ENCODE measurements at regions not wholly inside any gene's neighbourhood (a gene's known extent, or its start where the extent isn't known, plus 50 kb on each side); places are given as distances from the start of the nearest gene placed in this dataset.
"Not testable (repeated sequence)": the region's sequence is repeated elsewhere in the genome, so short reads cannot be mapped to it uniquely, and the experiment has no call there.

DNA sequence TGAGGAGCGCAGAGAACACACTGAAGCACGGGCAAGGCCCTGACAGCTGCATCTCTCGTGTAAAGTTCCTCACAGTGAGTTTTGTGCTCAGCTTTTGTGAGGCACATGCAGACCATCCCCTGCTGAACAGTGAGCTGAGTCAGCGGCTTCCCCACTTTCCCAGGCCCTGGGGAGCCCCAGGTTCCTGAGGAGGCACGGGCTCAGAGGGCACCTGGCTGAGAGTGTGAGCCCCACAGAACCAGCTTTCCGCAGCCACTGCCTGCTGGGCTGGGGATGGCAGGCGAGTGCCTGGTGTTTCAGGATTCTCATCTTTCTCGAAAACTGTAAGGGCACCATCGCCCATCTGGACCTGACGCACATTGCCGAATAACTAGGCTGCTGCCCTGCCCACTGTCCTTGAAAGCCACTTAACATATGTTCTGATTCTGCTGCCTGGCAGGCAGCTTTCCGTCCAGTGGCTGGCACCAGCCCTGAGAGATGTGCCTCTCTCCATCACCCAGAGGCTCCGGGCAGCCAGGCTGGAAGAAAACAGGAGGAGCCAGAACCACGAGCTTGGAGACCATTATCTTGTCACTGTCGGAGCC lies 266.7 kb upstream of the FOXF1 start:
- no peak for DNase-seq

- no peak for DNase-seq
These were observed 266.2 kb upstream of the FOXF1 start for GRCh38 chr16:86244158-86244557.

- DNase-seq = no peak
These were observed 265.4 kb upstream of the FOXF1 start for GRCh38 chr16:86244936-86245335.

- no peak for DNase-seq
These were observed 265.0 kb upstream of the FOXF1 start for GRCh38 chr16:86245351-86245750.

GRCh38 chr16:86245895-86246294 lies 264.4 kb upstream of the FOXF1 start:
- DNase-seq = no peak

GRCh38 chr16:86248310-86248905 lies 261.9 kb upstream of the FOXF1 start:
- DNase-seq = no peak

GRCh38 chr16:86249631-86250030 lies 260.7 kb upstream of the FOXF1 start:
- no peak for DNase-seq

GRCh38 chr16:86251682-86252081 lies 258.6 kb upstream of the FOXF1 start:
- no peak for DNase-seq

DNA sequence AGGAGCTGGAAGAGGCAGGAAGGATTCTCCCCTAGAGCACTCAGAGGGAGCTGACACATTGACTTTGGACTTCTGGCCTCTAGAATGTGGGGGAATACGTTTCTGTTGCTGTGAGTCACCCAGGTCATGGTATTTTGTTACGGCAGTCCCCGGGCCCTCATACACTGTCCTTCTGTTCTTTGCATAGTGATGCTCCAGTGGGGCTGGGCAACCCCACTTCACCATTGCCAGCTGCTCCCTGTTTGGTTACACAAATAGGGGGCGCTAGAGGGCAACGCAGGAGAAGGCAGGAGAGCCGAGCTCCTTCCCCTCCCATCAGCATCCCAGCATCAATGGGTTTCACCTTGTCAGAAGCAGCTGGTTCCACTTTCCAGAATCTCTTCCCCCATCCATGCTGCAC lies 257.7 kb upstream of the FOXF1 start:
- DNase-seq = peak; percentile 59

DNA sequence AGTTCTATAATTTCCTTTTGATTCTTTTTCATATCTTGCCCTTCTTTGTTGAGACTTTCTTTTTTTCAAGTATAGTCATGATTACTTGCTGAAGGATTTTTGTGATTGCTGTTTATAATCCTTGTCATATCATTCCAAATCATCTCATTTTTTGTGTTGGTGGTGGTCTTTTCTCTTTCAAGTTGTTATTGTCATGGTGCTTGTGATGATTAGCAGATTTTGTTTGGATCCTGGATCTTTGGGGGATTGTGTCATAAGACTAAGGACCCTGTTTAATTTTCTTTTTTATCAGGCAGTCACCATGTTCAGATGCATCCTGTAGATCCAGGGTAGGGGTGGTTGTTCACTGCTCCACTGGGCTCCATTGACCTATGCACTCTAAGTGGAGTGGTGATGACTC lies 254.4 kb upstream of the FOXF1 start:
- DNase-seq = no peak

DNA sequence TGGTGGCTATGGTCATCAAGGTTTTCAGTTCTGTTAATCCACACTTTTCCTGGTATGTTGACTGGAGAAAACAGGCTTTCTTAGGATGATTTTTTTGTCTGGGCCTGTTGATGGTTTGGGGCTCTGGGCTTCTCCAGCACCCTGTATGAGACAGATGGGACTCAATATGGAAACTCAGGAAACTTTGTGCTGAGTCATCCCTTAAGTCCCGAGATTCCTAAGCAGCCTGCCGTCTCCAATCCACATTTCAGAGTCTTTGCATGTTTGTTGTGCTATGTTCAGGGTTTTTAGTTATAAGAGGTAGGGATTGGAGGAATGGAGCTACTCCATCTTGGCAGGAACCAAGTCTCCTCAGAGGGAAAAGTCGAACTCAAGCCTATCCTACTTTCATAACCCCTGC lies 253.3 kb upstream of the FOXF1 start:
- DNase-seq = no peak

GRCh38 chr16:86257546-86257945 lies 252.8 kb upstream of the FOXF1 start:
- no peak for DNase-seq

DNA sequence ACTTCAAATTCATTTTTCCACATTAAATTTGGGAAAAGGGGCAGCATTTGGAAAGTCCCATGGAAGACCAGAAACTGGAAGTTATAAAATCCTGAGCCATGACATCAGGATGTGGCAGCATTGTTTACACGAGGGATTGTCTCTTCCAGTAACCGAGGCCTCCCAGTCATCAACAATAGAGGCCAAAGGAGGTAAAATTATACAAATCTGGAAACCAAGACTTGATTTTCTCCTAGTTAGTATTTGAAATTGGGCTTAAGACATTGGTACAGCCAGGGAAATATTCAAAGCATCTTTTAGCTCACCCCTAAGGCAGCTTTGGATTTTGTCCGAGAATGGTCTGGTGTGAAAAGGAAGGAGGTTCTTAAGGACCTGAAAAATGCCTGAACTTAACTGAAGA lies 251.6 kb upstream of the FOXF1 start:
- no peak for DNase-seq

GRCh38 chr16:86259499-86259898 lies 250.8 kb upstream of the FOXF1 start:
- no peak for DNase-seq

GRCh38 chr16:86261379-86261778 lies 248.9 kb upstream of the FOXF1 start:
- DNase-seq = no peak

GRCh38 chr16:86267657-86268056 lies 242.7 kb upstream of the FOXF1 start:
- not testable (repeated sequence) for DNase-seq

- DNase-seq = no peak
These were observed 239.6 kb upstream of the FOXF1 start for GRCh38 chr16:86270696-86271095.

DNA sequence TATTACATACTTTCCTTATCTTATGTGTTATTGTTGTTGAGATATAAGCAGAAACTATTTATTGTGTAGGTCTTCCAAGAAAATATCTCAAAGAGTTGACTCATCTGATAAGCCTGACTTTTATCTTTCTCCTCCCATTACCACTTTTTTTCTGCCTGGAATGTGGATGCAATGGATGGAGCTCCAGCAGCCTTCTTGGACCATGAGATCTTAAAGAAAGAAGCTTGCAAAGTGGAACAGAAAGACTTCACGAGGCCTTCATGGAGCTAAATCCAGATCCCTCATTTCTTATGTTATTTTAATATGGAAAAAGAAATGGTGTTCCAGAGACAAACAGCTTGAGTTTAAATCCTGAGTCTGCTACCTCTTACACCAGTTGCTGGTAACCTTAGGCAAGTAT lies 237.6 kb upstream of the FOXF1 start:
- DNase-seq = no peak

DNA sequence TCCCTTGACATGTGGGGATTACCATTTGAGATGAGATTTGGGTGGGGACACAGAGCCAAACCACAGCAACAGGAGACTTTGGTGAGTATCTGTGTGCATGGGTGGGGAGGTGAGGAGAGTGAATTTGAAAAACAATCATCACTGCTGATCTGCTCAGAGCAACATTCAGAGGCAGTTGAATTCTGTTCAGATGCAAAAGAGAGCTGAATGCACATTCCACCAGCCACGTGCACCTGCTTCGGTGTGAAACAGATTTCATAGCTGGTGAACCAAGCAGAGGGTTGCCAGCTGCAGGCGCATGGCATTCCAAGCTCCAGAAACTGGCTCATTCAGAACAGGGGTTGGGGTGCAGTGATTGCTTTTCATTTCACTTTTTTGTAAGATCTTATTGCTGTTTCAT lies 233.1 kb upstream of the FOXF1 start:
- peak; percentile 26 for DNase-seq

DNA sequence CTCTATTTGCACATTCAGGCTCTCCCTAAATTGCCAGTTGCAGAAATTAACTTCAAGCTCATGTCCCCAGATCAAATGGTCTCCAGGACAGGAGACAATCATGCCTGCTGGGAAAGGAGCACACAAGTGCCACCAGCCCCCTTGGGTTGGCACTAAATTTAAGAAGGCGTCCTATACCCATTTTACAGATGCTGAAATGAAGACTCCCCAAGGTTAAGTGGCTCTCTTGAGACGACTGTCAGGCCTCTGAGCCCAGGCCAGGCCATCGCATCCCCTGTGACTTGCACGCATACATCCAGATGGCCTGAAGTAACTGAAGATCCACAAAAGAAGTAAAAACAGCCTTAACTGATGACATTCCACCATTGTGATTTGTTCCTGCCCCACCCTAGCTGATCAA lies 232.5 kb upstream of the FOXF1 start:
- not testable (repeated sequence) for DNase-seq

- DNase-seq = no peak
These were observed 228.9 kb upstream of the FOXF1 start for GRCh38 chr16:86281421-86281820.

- no peak for DNase-seq
These were observed 226.4 kb upstream of the FOXF1 start for GRCh38 chr16:86283944-86284343.

DNA sequence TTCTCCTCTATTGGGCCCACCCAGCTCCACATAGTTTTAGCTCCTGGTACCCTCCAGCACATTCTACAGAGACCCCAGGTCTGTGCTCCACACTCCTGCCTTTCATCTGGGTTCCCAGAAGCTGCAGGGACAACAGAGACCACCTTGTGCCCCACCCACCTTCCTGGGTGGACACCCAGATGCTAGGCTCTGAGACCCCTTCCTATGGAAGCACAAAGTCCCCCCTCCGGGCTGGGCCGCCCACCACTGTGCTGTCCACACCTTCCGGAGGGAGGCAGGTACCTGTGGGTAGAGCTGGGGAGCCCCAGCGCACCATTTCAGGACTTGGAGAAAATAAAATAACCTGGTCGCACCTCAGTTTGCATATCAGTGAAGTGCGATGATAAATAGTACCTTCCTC lies 224.9 kb upstream of the FOXF1 start:
- no peak for DNase-seq

DNA sequence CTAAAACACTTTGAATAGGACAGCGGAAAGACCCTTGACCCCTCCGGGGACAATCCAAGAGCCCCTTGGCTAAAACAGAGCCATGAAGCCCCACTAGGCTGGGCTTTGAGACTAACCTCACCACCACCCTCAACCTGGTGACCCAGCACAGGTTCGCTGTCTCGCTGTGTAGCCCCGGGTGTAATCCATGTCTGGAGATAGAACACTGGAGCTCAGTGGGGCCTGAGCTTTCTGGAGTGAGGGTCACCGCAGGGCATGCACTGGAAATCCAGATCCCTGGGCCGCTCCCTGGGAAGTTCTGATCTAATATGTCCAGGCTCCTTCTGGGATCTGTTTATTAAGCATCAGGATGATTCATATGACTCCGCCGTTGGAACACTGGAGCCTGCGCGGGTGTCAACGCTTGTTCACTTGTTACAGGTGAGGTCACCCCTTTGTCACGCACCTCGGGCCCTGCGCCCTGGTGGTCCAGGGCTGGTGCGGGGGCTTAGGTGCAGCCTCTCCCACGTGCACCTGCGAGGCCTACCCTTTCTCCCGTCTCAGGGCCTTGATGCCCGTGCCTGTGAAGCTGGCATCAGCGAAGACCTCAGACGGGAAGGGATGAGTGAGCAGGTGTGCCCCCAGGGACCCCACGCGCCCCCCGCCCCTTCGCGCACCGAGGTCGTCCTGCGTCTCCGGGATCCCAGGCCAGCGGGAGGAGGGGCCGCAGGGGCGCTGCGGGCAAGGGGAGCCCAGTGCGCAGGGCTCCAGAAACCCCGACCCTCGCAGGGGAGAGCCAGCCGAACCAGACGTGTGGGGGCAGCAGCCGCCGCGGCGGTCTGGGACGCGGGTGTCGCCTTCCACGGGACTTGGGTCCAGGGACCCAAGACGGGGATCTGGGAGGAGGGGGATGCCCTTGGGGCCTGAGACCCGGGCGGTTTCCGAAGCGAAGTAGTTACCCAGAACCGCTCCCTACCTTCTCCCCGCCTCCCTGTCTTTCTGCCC lies 224.1 kb upstream of the FOXF1 start:
- no peak for DNase-seq
